Stimulated activated naive CD4-positive, alpha-beta T cell (primary cell): ENCODE measurements at regions not wholly inside any gene's neighbourhood (a gene's known extent, or its start where the extent isn't known, plus 50 kb on each side); places are given as distances from the start of the nearest gene placed in this dataset.

ENCODE experiments used
- DNase-seq, 6 experiments: peaks; one replicate each; lab custom pipeline; 2025; lab: John Stamatoyannopoulos, UW

- no peak for DNase-seq
Observed at GRCh38 chr5:15261269-15261995, 238.5 kb upstream of the FBXL7 start.

GRCh38 chr5:15260356-15261268, 239.4 kb upstream of the FBXL7 start:
- no peak for DNase-seq

GRCh38 chr5:15256485-15256884, 243.5 kb upstream of the FBXL7 start:
- DNase-seq: no peak

DNA sequence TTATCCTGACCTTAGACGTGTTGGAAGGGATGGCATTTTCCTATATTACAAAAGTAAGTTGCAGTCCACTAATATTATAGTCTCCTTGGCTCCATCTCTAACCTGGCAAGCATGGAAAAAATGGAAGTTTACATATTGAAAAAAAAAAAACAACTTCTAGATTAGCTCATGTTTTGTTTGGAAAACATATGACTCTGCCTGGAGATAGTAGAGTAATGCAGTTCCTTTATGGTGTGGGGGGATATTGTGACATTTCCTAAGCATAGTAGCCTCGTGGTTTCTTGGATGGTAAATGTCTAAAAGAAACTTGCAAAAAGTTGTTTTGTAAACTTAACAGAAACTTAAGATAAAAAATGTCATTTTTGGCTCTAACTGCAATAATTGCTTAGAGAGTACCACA, 244.4 kb upstream of the FBXL7 start:
- DNase-seq: no peak

- DNase-seq: no peak
Observed at GRCh38 chr5:15254607-15255006, 245.4 kb upstream of the FBXL7 start.

GRCh38 chr5:15252331-15252730, 247.6 kb upstream of the FBXL7 start:
- DNase-seq: no peak

DNA sequence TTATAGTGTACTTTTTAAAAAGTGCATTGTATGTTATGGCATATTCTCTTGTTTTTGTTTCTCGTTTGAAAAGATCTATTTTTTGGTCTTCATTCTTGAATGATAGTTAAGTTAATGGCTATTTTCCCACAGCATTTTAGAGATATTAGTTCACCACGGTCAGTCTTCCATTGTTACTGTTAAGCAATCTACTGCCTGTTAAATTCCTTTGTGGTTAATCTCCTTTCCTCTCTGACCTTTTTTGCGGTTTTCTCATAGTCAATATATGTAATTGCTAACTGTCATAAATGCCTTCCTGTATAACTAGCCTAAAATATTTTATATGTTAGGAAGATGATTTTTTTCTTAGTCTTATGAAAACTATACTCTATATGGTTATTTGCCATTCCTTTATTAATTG, 250.8 kb upstream of the FBXL7 start:
- DNase-seq: no peak

GRCh38 chr5:15248731-15249130, 251.2 kb upstream of the FBXL7 start:
- no peak for DNase-seq

DNA sequence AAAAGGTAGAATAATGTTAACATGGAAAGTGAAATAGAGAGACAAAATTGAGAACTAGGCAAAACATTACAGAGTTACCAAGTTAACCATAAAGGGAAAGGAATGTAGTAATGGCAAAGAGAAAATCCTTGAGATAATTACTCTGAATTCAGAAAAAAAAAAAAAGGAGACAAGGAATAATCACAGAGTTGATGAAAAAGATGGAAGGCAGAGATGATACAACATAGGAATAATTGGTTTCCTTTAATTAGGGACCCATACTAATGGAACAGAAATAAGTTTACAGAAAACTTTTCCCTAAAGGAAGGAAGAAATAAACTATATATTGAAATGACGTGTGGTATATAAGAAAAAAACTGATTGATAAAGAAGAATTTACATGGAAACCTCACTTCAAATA, 254.1 kb upstream of the FBXL7 start:
- DNase-seq: no peak

- no peak for DNase-seq
Observed at GRCh38 chr5:15243301-15244020, 256.5 kb upstream of the FBXL7 start.

- no peak for DNase-seq
Observed at GRCh38 chr5:15241216-15241821, 258.7 kb upstream of the FBXL7 start.

- DNase-seq: no peak
Observed at GRCh38 chr5:15238006-15238405, 262.0 kb upstream of the FBXL7 start.

GRCh38 chr5:15236911-15237508, 263.0 kb upstream of the FBXL7 start:
- no peak for DNase-seq

DNA sequence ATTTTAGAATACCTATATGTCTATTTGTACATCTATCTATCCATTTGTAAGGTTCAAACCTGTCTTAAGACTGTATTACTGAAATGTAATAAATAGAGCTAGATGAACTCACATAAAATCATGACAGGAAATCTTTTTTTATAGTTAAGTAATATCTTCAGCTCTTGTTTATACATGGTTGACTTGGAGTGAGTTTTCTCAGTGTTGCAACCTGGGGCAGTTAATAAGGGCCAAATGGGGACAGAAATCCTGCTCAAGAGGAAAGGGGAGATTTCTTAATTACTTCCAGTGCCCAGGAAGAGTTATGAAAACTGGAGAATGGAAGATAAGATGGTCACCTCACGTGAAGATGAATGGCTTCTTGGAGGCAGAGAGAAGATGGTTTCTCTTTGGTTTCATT, 265.1 kb upstream of the FBXL7 start:
- DNase-seq: no peak

DNA sequence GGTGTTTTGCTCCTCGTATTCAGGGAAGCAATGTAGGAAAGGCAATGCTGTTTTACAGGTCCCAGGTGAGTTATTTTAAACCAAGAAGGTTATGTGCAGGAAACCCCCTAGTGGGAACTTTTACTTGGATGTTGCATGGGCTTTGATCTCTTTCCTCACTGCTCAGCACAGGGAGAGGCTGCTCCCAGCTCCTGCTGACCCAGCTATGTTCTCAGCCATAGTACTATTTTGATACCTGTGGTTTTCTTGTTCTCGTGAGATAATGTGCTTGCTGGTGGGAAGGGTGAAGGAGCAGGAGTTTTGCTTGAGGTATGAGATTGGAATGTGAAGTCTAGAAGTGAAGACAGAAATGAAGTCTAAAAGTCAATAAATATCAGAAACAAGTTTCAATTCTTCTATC, 265.6 kb upstream of the FBXL7 start:
- no peak for DNase-seq

GRCh38 chr5:15233566-15233965, 266.4 kb upstream of the FBXL7 start:
- no peak for DNase-seq

- DNase-seq: no peak
Observed at GRCh38 chr5:15222156-15222555, 277.8 kb upstream of the FBXL7 start.

DNA sequence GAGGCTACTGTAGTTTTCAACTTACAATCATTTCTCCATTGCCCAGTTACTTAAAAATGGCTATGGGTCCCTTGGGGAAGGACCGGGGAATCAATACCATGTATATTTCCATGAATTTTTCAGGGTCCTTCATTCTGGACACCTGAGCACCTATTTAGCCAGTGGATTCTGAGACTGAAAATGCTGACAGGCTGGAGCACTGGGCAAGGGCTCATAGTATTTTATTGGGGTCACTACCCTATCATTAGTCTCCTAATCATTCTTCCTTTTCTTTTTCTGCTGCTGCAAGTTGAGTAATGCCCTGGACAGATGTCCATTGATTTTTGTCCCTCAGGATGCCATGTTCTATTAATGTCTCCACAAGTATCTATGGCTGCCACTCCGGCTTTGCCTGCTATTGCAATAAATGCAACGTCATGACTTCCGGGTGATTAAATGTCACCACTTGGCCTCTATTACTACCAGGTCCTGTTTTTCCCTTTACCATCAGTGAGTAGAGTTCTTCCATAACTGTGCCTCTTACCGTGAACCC, 279.3 kb upstream of the FBXL7 start:
- no peak for DNase-seq

DNA sequence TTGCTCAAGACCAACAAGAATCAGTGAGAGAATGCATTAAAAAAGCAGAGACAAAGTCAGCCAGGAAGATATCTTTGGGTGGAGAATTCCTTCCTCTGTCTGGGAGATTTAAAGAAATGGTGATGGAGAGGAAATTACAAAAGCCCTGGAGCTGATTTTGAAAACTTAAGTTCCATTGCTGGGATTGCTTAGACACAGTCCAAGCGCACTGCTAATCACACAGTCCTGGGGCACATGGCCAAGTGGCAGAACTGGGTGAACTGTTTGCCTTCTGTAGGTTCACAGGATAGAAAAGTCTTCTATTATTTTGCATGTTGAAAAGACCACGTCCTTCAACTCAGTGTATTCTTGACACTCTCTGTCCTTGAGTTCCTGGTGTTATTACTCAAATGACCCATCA, 284.9 kb upstream of the FBXL7 start:
- no peak for DNase-seq

GRCh38 chr5:15214010-15214409, 286.0 kb upstream of the FBXL7 start:
- no peak for DNase-seq

GRCh38 chr5:15209053-15209762, 290.8 kb upstream of the FBXL7 start:
- no peak for DNase-seq
